ENCODE measurements at regions not wholly inside any gene's neighbourhood (a gene's known extent, or its start where the extent isn't known, plus 50 kb on each side); places are given as distances from the start of the nearest gene placed in this dataset.
A peak's percentile ranks its signal among the peaks of the same experiment; 100 is the strongest.

DNA sequence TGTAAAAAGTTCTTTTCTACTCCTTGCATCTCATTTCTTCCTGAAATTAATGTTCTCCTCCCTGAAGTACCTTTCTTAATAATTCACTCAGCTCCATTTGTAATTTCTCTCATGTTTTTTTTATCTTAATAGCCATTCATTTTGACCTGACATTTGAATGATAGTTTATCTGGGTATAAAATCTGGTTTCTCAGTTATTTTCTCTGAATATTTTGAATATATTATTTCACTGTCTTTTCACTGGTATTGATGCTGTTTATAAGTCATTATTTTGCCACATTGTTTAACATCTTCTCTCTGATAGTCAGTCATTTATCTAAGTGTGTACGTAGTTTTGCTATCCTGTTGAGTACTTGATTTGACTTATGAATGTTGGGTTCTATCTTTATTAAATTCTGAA is 68.8 kb upstream of the ARHGAP18 start:
- Histone ChIP-seq H3K4me3 (ENCODE audit: low read depth in 1 of 2, low read length in 2 of 2) (no peak overlapping the region), H3K36me3 (ENCODE audit: control insufficient read depth in 1 of 2, insufficient read depth in 2 of 2, low read length in 2 of 2) (no peaks in the 10 kb centered on the region), H3K27me3 (ENCODE audit: control insufficient read depth in 1 of 2, insufficient read depth in 2 of 2, low read length in 2 of 2) (no peaks in the 10 kb centered on the region), H3K9ac (ENCODE audit: low read depth in 1 of 2, low read length in 2 of 2) (no peak overlapping the region), H3K9me3 (ENCODE audit: control insufficient read depth in 1 of 2, low read length in 2 of 2) (no peaks in the 10 kb centered on the region), H3K27ac (ENCODE audit: low read depth, low read length) (no peak overlapping the region), H3K4me1 (ENCODE audit: control insufficient read depth in 1 of 2, insufficient read depth in 2 of 2, low read length in 2 of 2) (no peaks in the 10 kb centered on the region)

DNA sequence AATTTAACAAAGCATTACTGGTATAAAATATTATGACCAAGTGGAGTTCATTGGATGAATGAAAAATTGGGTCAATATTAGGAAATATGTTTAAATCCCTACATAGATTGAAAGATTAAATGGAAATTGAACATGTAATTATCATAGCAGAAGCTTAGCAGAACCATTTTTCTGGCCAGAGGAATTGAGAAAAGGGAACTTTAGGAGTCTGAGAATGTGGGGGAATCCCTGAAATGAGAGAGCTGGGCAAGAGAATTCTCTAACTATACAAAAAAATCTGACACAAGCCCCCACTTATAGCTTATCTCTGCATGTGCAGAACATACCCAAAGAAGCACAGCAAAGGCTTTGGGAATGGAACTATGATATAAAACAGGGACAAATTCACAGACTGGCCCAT is 67.4 kb upstream of the ARHGAP18 start:
- Histone ChIP-seq H3K9me3 (ENCODE audit: control insufficient read depth in 1 of 2, low read length in 2 of 2) (no peaks in the 10 kb centered on the region), H3K27me3 (ENCODE audit: control insufficient read depth in 1 of 2, insufficient read depth in 2 of 2, low read length in 2 of 2) (no peaks in the 10 kb centered on the region), H3K36me3 (ENCODE audit: control insufficient read depth in 1 of 2, insufficient read depth in 2 of 2, low read length in 2 of 2) (no peaks in the 10 kb centered on the region), H3K27ac (ENCODE audit: low read depth, low read length) (no peak overlapping the region), H3K4me3 (ENCODE audit: low read depth in 1 of 2, low read length in 2 of 2) (no peak overlapping the region), H3K4me1 (ENCODE audit: control insufficient read depth in 1 of 2, insufficient read depth in 2 of 2, low read length in 2 of 2) (no peaks in the 10 kb centered on the region), H3K9ac (ENCODE audit: low read depth in 1 of 2, low read length in 2 of 2) (no peak overlapping the region)

DNA sequence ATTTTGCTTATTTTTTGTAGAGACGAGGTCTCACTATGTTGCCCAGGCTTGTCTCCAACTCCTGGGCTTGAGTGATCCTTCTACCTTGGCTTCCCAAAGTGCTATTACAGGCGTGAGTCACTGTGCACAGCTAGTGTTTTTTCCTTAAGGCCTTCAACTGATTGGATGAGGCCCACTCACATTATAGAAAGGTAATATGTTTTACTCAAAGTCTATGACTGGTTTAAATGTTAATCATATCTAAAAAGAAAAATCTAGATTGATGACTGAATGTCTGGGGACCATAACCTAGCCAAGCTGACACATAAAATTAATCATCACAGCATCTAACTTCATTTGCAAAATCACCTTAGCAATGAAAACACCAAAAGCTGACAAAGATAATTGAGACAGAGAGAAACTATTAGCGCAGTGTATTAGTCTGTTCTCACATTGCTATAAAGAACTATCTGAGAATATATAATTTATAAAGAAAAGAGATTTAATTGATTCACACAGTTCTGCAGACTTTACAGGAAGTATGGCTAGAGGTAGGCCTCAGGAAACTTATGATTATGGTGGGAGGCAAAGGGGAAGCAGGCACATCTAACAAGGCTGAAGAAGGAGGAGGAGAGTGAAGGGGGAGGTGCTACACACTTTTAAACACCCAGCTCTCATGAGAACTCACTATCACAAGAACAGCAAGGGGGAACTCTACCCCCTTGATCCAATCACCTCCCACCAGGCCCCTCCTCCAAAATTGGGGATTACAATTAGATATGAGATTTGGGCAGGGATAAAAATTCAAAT is 66.8 kb upstream of the ARHGAP18 start:
- Histone ChIP-seq H3K9me3 (ENCODE audit: control insufficient read depth in 1 of 2, low read length in 2 of 2) (no peaks in the 10 kb centered on the region), H3K27ac (ENCODE audit: low read depth, low read length) (no peak overlapping the region), H3K4me1 (ENCODE audit: control insufficient read depth in 1 of 2, insufficient read depth in 2 of 2, low read length in 2 of 2) (no peaks in the 10 kb centered on the region), H3K27me3 (ENCODE audit: control insufficient read depth in 1 of 2, insufficient read depth in 2 of 2, low read length in 2 of 2) (no peaks in the 10 kb centered on the region), H3K36me3 (ENCODE audit: control insufficient read depth in 1 of 2, insufficient read depth in 2 of 2, low read length in 2 of 2) (no peaks in the 10 kb centered on the region), H3K9ac (ENCODE audit: low read depth in 1 of 2, low read length in 2 of 2) (no peak overlapping the region), H3K4me3 (ENCODE audit: low read depth in 1 of 2, low read length in 2 of 2) (no peak overlapping the region)

DNA sequence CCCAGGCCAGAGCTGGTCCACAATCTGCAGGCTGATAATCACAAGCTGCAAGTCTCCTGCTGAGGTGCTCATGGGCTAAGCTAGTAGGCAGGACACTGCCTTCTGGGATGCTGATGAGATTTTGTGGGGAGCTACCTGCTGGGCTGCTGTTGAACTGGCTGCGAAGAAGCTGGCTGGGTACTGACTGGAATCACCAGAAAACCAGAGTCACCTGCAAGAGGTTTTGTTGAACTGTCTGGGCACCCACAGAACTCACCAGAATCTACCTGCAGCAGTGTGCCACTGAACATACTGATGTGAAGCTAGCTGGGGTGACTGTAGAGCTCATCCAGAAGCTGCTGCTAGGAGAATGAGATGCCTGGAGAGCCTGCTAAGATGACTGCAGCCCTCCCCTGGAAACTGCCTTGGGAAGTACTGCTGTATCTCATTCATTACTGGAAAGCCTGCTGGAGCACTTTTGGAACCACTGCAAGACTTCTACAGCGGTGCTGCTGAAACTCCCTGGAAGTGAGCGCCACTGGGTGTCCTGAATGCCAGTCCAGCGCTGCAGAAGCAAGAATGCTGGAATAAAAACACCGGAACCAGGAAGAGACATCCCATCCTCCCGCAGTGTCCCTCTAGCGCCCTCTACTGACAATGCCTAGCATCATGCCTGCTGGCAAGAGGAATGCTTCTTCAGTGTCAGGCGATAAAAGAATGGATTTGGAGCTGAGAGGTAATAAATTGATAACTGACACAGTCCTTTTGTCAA is 64.9 kb upstream of the ARHGAP18 start:
- no peaks in the 10 kb centered on the region for H3K4me1 ChIP-seq (ENCODE audit: control insufficient read depth in 1 of 2, insufficient read depth in 2 of 2, low read length in 2 of 2)
- no peaks in the 10 kb centered on the region for H3K27me3 ChIP-seq (ENCODE audit: control insufficient read depth in 1 of 2, insufficient read depth in 2 of 2, low read length in 2 of 2)
- H3K4me3 ChIP-seq (ENCODE audit: low read depth in 1 of 2, low read length in 2 of 2), result peak overlapping the region in 1 of 2 donors; percentile 25
- H3K36me3 ChIP-seq (ENCODE audit: control insufficient read depth in 1 of 2, insufficient read depth in 2 of 2, low read length in 2 of 2), result no peaks in the 10 kb centered on the region
- H3K27ac ChIP-seq (ENCODE audit: low read depth, low read length), result no peak overlapping the region
- no peak overlapping the region for H3K9ac ChIP-seq (ENCODE audit: low read depth in 1 of 2, low read length in 2 of 2)
- no peaks in the 10 kb centered on the region for H3K9me3 ChIP-seq (ENCODE audit: control insufficient read depth in 1 of 2, low read length in 2 of 2)

DNA sequence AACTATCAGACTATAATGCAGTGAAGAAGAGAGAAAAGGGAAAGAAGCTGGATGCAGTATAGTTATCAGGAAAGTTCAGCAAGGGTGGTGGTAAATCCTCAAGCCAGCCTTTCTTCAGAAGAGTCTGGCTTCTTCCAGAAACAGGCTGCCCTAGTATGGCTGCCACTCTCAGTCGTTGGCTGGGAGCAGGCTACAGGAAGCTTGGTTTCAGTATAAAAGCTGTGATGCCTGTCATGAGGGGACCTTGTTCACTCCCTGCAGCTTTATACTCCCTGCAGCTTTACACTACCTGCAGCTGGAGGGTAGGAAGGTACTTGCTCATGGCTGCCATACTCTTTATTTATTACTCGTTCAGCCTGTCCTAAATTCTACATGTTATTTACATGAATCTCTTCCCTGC is 63.3 kb upstream of the ARHGAP18 start:
- Histone ChIP-seq H3K4me3 (ENCODE audit: low read depth in 1 of 2, low read length in 2 of 2) (no peak overlapping the region), H3K27me3 (ENCODE audit: control insufficient read depth in 1 of 2, insufficient read depth in 2 of 2, low read length in 2 of 2) (no peaks in the 10 kb centered on the region), H3K27ac (ENCODE audit: low read depth, low read length) (no peak overlapping the region), H3K9me3 (ENCODE audit: control insufficient read depth in 1 of 2, low read length in 2 of 2) (no peaks in the 10 kb centered on the region), H3K4me1 (ENCODE audit: control insufficient read depth in 1 of 2, insufficient read depth in 2 of 2, low read length in 2 of 2) (no peaks in the 10 kb centered on the region), H3K36me3 (ENCODE audit: control insufficient read depth in 1 of 2, insufficient read depth in 2 of 2, low read length in 2 of 2) (no peaks in the 10 kb centered on the region), H3K9ac (ENCODE audit: low read depth in 1 of 2, low read length in 2 of 2) (no peak overlapping the region)

DNA sequence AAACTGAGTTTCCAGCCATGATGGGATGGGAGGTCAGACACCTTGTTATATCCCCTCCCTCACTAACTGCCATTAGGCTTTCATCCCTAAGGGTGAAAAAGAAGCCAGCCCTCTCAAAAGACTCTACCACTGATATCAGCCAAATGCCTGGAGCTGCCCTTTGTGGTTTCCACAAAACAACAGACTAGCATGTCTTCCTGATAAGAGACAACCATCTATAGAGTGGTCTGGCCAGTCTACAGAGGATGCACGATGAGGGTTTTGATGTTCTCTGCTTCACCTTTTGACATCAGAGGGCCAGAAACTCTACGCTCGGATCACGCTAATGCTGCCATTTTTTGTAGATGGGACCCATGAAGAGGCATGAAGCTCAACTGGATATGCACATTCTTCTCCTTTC is 61.7 kb upstream of the ARHGAP18 start:
- H3K4me1 ChIP-seq (ENCODE audit: control insufficient read depth in 1 of 2, insufficient read depth in 2 of 2, low read length in 2 of 2), result peaks cover 0 to 7% of the 10 kb centered on the region in 2 donors
- no peak overlapping the region for H3K4me3 ChIP-seq (ENCODE audit: low read depth in 1 of 2, low read length in 2 of 2)
- H3K36me3 ChIP-seq (ENCODE audit: control insufficient read depth in 1 of 2, insufficient read depth in 2 of 2, low read length in 2 of 2), result no peaks in the 10 kb centered on the region
- H3K27me3 ChIP-seq (ENCODE audit: control insufficient read depth in 1 of 2, insufficient read depth in 2 of 2, low read length in 2 of 2), result peaks cover 7 to 12% of the 10 kb centered on the region in 2 donors
- no peaks in the 10 kb centered on the region for H3K9me3 ChIP-seq (ENCODE audit: control insufficient read depth in 1 of 2, low read length in 2 of 2)
- no peak overlapping the region for H3K9ac ChIP-seq (ENCODE audit: low read depth in 1 of 2, low read length in 2 of 2)
- no peak overlapping the region for H3K27ac ChIP-seq (ENCODE audit: low read depth, low read length)

DNA sequence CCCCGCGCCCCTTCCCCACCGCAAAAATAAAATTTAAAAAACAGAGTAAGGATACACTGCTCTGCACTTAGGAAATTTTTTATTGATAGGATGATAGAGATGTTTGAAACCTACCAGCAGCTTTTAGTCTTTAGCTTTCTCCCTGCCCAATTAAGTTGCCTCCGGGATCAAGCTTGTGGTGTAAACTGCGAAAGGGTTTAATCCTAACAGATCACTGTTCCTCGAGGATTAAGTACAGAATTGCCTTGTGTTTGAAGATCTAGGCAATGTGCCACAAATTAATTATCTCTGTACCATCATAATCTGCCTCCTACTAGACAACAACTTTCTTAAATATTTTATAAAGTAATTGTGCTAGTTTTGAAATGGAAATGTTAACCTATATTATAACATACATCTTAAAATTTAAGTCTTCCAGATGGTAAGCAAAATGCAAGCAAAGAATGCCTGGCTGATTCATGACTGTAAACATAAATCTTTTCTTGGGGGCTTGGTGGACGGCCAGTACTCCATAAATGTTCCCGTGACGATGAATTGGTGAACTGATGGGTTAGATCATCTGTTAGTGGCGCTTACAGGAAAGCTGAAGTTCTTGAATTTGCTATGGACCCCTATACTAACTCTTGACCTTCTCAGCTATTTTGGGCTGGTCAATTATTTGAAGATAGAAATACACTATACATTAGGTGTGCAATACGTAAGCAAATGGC is 58.0 kb upstream of the ARHGAP18 start:
- H3K27ac ChIP-seq (ENCODE audit: low read depth, low read length), result no peak overlapping the region
- no peak overlapping the region for H3K4me3 ChIP-seq (ENCODE audit: low read depth in 1 of 2, low read length in 2 of 2)
- H3K9me3 ChIP-seq (ENCODE audit: control insufficient read depth in 1 of 2, low read length in 2 of 2), result no peaks in the 10 kb centered on the region
- no peaks in the 10 kb centered on the region for H3K36me3 ChIP-seq (ENCODE audit: control insufficient read depth in 1 of 2, insufficient read depth in 2 of 2, low read length in 2 of 2)
- H3K9ac ChIP-seq (ENCODE audit: low read depth in 1 of 2, low read length in 2 of 2), result no peak overlapping the region
- peaks cover 0 to 7% of the 10 kb centered on the region in 2 donors for H3K4me1 ChIP-seq (ENCODE audit: control insufficient read depth in 1 of 2, insufficient read depth in 2 of 2, low read length in 2 of 2)
- H3K27me3 ChIP-seq (ENCODE audit: control insufficient read depth in 1 of 2, insufficient read depth in 2 of 2, low read length in 2 of 2), result peaks cover 19 to 34% of the 10 kb centered on the region in 2 donors

DNA sequence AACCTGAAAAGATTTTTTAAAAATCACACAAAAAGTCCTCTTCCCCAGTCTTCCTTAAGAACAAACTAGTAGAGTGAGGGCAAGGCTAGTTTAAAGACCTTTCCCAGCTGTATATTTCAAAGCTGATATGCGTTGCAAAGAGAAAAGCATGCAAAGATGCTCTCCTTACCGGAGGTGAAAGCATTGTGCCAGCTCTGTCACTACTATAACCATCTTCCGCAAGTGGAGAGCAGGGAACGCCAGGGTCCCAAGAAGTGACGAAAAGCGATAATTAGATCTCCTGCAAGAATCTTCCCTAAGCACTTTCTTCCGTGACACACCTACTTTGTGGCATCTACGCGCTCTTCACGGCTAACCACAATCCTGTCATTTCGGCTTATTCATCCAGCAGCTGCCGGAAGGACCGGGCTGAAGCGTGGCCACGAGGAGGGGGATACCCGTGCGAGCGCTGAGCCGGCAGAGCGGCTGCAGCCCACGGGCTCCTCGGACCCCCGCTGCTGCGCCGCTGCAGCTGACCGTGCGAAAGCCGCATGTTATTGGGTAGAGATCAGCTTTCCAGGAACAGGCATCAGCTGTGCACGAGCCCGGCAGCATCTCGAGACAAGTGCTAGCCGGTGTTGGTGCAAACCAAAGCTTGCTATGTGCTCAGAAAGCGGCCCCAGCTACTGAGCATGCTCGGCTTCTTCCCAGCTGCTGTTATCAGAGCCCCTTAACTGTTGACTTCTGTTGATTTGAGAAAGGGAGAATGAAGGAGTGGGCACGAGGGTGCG is 57.2 kb upstream of the ARHGAP18 start:
- Histone ChIP-seq H3K27me3 (ENCODE audit: control insufficient read depth in 1 of 2, insufficient read depth in 2 of 2, low read length in 2 of 2) (peaks cover 19 to 34% of the 10 kb centered on the region in 2 donors), H3K4me3 (ENCODE audit: low read depth in 1 of 2, low read length in 2 of 2) (peak overlapping the region; percentile 50 to 62), H3K36me3 (ENCODE audit: control insufficient read depth in 1 of 2, insufficient read depth in 2 of 2, low read length in 2 of 2) (no peaks in the 10 kb centered on the region), H3K4me1 (ENCODE audit: control insufficient read depth in 1 of 2, insufficient read depth in 2 of 2, low read length in 2 of 2) (peaks cover 0 to 7% of the 10 kb centered on the region in 2 donors), H3K9me3 (ENCODE audit: control insufficient read depth in 1 of 2, low read length in 2 of 2) (no peaks in the 10 kb centered on the region), H3K9ac (ENCODE audit: low read depth in 1 of 2, low read length in 2 of 2) (no peak overlapping the region), H3K27ac (ENCODE audit: low read depth, low read length) (no peak overlapping the region)

DNA sequence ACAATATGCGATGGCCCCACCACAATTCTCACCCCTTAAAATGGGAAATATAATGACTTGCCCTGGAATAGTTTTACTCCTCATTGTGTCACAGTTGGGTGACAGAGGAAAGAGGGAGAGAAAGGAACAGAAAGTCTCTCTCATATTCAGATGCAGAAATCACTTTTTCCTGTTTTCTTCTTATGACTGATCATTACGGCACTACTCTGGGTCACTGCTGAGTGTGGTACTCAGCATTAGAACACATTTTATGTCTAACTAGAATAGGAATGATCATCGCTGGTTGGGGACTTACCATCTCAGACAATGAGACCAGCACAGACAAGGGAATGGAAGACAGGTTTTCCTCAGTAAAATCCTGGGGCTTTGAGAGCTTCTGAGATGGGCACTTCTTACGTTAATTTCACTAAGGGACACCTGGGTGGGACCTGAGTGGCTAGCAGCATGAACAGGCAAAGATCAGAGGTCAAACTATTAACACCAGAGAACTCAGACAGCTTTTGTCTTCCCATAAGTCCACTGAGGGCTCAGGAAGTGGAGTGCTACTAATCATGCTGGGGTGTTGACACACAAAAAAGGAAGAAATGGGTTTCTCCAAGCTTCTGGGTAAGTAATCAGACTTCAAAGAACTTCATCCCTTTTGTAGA is 54.9 kb upstream of the ARHGAP18 start:
- Histone ChIP-seq H3K27ac (ENCODE audit: low read depth, low read length) (no peak overlapping the region), H3K9ac (ENCODE audit: low read depth in 1 of 2, low read length in 2 of 2) (no peak overlapping the region), H3K4me1 (ENCODE audit: control insufficient read depth in 1 of 2, insufficient read depth in 2 of 2, low read length in 2 of 2) (peaks cover 0 to 7% of the 10 kb centered on the region in 2 donors), H3K4me3 (ENCODE audit: low read depth in 1 of 2, low read length in 2 of 2) (no peak overlapping the region), H3K9me3 (ENCODE audit: control insufficient read depth in 1 of 2, low read length in 2 of 2) (no peaks in the 10 kb centered on the region), H3K36me3 (ENCODE audit: control insufficient read depth in 1 of 2, insufficient read depth in 2 of 2, low read length in 2 of 2) (no peaks in the 10 kb centered on the region), H3K27me3 (ENCODE audit: control insufficient read depth in 1 of 2, insufficient read depth in 2 of 2, low read length in 2 of 2) (peaks cover 19 to 40% of the 10 kb centered on the region in 2 donors)

Data from duodenal mucosa (tissue), 2 donors.